C4-2B (cell line): ENCODE measurements at regions not wholly inside any gene's neighbourhood (a gene's known extent, or its start where the extent isn't known, plus 50 kb on each side); places are given as distances from the start of the nearest gene placed in this dataset.

Experiments used
- H3K27ac ChIP-seq: fragments of 450-650 bp; 2 replicates; pipeline ENCODE4 v1.5.1; 2017
- CTCF ChIP-seq: fragments of 450-650 bp; conservative IDR thresholded peaks from 2 replicates; pipeline ENCODE4 v1.5.1; 2017; ENCODE audit warnings: mild to moderate bottlenecking
- ZFX ChIP-seq: fragments of 450-650 bp; IDR thresholded peaks from 2 replicates; pipeline ENCODE4 v1.6.1; 2017

- H3K27ac ChIP-seq: no peak overlapping the region
- no peak for TF ChIP-seq CTCF
- TF ChIP-seq ZFX: no peak
These were observed 50.4 kb downstream of the FHIP1A start for GRCh38 chr4:151459375-151459774.

GRCh38 chr4:151460434-151460833 lies 51.5 kb downstream of the FHIP1A start:
- no peak overlapping the region for H3K27ac ChIP-seq
- no peak for TF ChIP-seq CTCF
- TF ChIP-seq ZFX: no peak

GRCh38 chr4:151462554-151462953 lies 53.6 kb downstream of the FHIP1A start:
- TF ChIP-seq ZFX: no peak
- TF ChIP-seq CTCF: no peak
- no peak overlapping the region for H3K27ac ChIP-seq

- H3K27ac ChIP-seq: no peak overlapping the region
- TF ChIP-seq CTCF (no peak), ZFX (no peak)
These were observed 60.0 kb downstream of the FHIP1A start for GRCh38 chr4:151468715-151469696.

- TF ChIP-seq ZFX (no peak), CTCF (no peak)
- H3K27ac ChIP-seq: no peak overlapping the region
These were observed 61.0 kb downstream of the FHIP1A start for GRCh38 chr4:151469970-151470369.

- no peak for TF ChIP-seq CTCF
- TF ChIP-seq ZFX: no peak
- no peak overlapping the region for H3K27ac ChIP-seq
These were observed 62.8 kb downstream of the FHIP1A start for GRCh38 chr4:151471728-151472127.

- H3K27ac ChIP-seq: no peak overlapping the region
These were observed 63.3 kb downstream of the FHIP1A start for GRCh38 chr4:151472297-151472696.

More at GRCh38 chr4:151472297-151472696, 63.3 kb downstream of the FHIP1A start:
- TF ChIP-seq ZFX (no peak), CTCF (no peak)
